H9 (cell line): ENCODE measurements at regions not wholly inside any gene's neighbourhood (a gene's known extent, or its start where the extent isn't known, plus 50 kb on each side); places are given as distances from the start of the nearest gene placed in this dataset.

Source experiments
- DNase-seq: peaks from one replicate; pipeline ENCODE4 v3.0.0-alpha.2; 2017
- H2AFZ ChIP-seq: one replicate; pipeline ENCODE4 v1.6.1; 2013; ENCODE audit warnings: mild to moderate bottlenecking, low read length, control low read depth, moderate library complexity
- H2AK5ac ChIP-seq: 2 replicates; pipeline ENCODE4 v1.6.1; 2013; ENCODE audit warnings: low read length, control low read depth, mixed read lengths; ENCODE audit not compliant: insufficient read length
- H2BK120ac ChIP-seq: one replicate; pipeline ENCODE4 v1.6.1; 2013; ENCODE audit warnings: low read depth, mild to moderate bottlenecking, low read length, control low read depth, inconsistent platforms; ENCODE audit not compliant: poor library complexity, severe bottlenecking
- H2BK12ac ChIP-seq: 2 replicates; pipeline ENCODE4 v1.6.1; 2013; ENCODE audit warnings: low read length, control low read depth, mixed read lengths, low read depth; ENCODE audit not compliant: insufficient read length
- H2BK15ac ChIP-seq: 2 replicates; pipeline ENCODE4 v1.6.1; 2013; ENCODE audit warnings: low read depth, low read length, control low read depth
- H2BK20ac ChIP-seq: one replicate; pipeline ENCODE4 v1.6.1; 2013; ENCODE audit warnings: low read depth, mild to moderate bottlenecking, low read length, control low read depth, inconsistent platforms; ENCODE audit not compliant: poor library complexity, severe bottlenecking
- H2BK5ac ChIP-seq: 2 replicates; pipeline ENCODE4 v1.6.1; 2013; ENCODE audit warnings: low read length, control low read depth, mixed read lengths; ENCODE audit not compliant: insufficient read length
- H3K14ac ChIP-seq: 2 replicates; pipeline ENCODE4 v1.6.1; 2013; ENCODE audit warnings: low read length, control low read depth; ENCODE audit not compliant: insufficient read depth
- H3K18ac ChIP-seq: 2 replicates; pipeline ENCODE4 v1.6.1; 2013; ENCODE audit warnings: low read depth, mild to moderate bottlenecking, mixed read lengths, low read length, control low read depth; ENCODE audit not compliant: insufficient read length
- H3K23ac ChIP-seq: 2 replicates; pipeline ENCODE4 v1.6.1; 2013; ENCODE audit warnings: low read length, control low read depth, mixed read lengths, low read depth; ENCODE audit not compliant: insufficient read length
- H3K23me2 ChIP-seq: 2 replicates; pipeline ENCODE4 v1.6.1; 2013; ENCODE audit warnings: low read depth, mild to moderate bottlenecking, mixed read lengths, low read length, control low read depth; ENCODE audit not compliant: insufficient read length, poor library complexity, severe bottlenecking
- H3K27ac ChIP-seq: 2 replicates; pipeline ENCODE4 v1.5.1; 2013; ENCODE audit warnings: low read length, control low read depth, mixed read lengths, low read depth; ENCODE audit not compliant: insufficient read length
- H3K27me3 ChIP-seq: 2 replicates; pipeline ENCODE4 v1.6.1; 2013; ENCODE audit warnings: low read length, control low read depth, inconsistent platforms; ENCODE audit not compliant: insufficient read depth
- H3K4ac ChIP-seq: 2 replicates; pipeline ENCODE4 v1.6.1; 2013; ENCODE audit warnings: low read depth, mild to moderate bottlenecking, control low read depth, inconsistent platforms, low read length, moderate library complexity
- H3K4me1 ChIP-seq: 2 replicates; pipeline ENCODE4 v1.6.1; 2013; ENCODE audit warnings: low read length, control low read depth, inconsistent platforms; ENCODE audit not compliant: insufficient read depth
- H3K4me2 ChIP-seq: 2 replicates; pipeline ENCODE4 v1.6.1; 2013; ENCODE audit warnings: low read length, control low read depth, mixed read lengths; ENCODE audit not compliant: insufficient read length, insufficient read depth
- H3K56ac ChIP-seq: 2 replicates; pipeline ENCODE4 v1.6.1; 2013; ENCODE audit warnings: low read depth, mild to moderate bottlenecking, mixed read lengths, low read length, control low read depth; ENCODE audit not compliant: insufficient read length
- H3K79me1 ChIP-seq: 2 replicates; pipeline ENCODE4 v1.6.1; 2013; ENCODE audit warnings: low read depth, mild to moderate bottlenecking, moderate library complexity, low read length, control low read depth, inconsistent platforms; ENCODE audit not compliant: insufficient read depth, poor library complexity, severe bottlenecking
- H3K79me2 ChIP-seq: 2 replicates; pipeline ENCODE4 v1.6.1; 2013; ENCODE audit warnings: low read length, control low read depth, inconsistent platforms; ENCODE audit not compliant: insufficient read depth
- H3K9ac ChIP-seq: 2 replicates; pipeline ENCODE4 v1.6.1; 2013; ENCODE audit warnings: low read length, control low read depth, mixed read lengths; ENCODE audit not compliant: insufficient read length; ENCODE audit errors: extremely low read depth
- H3K9me3 ChIP-seq: one replicate; pipeline ENCODE4 v1.6.1; 2013; ENCODE audit warnings: low read depth, low read length, inconsistent platforms; ENCODE audit not compliant: control insufficient read depth
- H3T11ph ChIP-seq: one replicate; pipeline ENCODE4 v1.6.1; 2013; ENCODE audit warnings: mild to moderate bottlenecking, low read length, control low read depth, inconsistent platforms
- H4K20me1 ChIP-seq: one replicate; pipeline ENCODE4 v1.6.1; 2013; ENCODE audit not compliant: control insufficient read depth, insufficient read length, insufficient read depth
- H4K5ac ChIP-seq: 2 replicates; pipeline ENCODE4 v1.6.1; 2013; ENCODE audit warnings: low read depth, mild to moderate bottlenecking, mixed read lengths, low read length, control low read depth; ENCODE audit not compliant: insufficient read length
- H4K8ac ChIP-seq: replicated peaks from 2 replicates; pipeline ENCODE4 v1.6.1; 2013; ENCODE audit warnings: low read length, control low read depth, mixed read lengths, low read depth; ENCODE audit not compliant: insufficient read length
- H4K91ac ChIP-seq: 2 replicates; pipeline ENCODE4 v1.6.1; 2013; ENCODE audit warnings: low read depth, mild to moderate bottlenecking, moderate library complexity, mixed read lengths, low read length, control low read depth; ENCODE audit not compliant: insufficient read length
- H3K27ac Mint-ChIP-seq, 3 experiments: 2 replicates in 2 of 3; 3 replicates in 1 of 3; pipeline ENCODE4 v1.8.0; 2020 to 2021; ENCODE audit warnings: mixed read lengths in 3 of 3, mild to moderate bottlenecking in 1 of 3, moderate library complexity in 1 of 3
- H3K27me3 Mint-ChIP-seq: 2 replicates; pipeline ENCODE4 v1.8.0; 2021; ENCODE audit warnings: low read depth, mild to moderate bottlenecking, moderate library complexity, mixed read lengths
- H3K36me3 Mint-ChIP-seq, 3 experiments: 2 replicates in 2 of 3; 3 replicates in 1 of 3; pipeline ENCODE4 v1.8.0; 2020 to 2021; ENCODE audit warnings: low read depth in 3 of 3, mixed read lengths in 3 of 3; ENCODE audit not compliant: insufficient read depth in 1 of 3
- H3K4me1 Mint-ChIP-seq, 2 experiments: 2 replicates each; pipeline ENCODE4 v1.8.0; 2020; ENCODE audit warnings: mixed read lengths in 2 of 2
- H3K4me3 Mint-ChIP-seq, 2 experiments: 2 replicates in 1 of 2; 3 replicates in 1 of 2; pipeline ENCODE4 v1.8.0; 2020 to 2021; ENCODE audit warnings: mild to moderate bottlenecking in 2 of 2, mixed read lengths in 2 of 2, moderate library complexity in 1 of 2
- H3K9me3 Mint-ChIP-seq, 2 experiments: 2 replicates in 1 of 2; 3 replicates in 1 of 2; pipeline ENCODE4 v1.8.0; 2020; ENCODE audit warnings: mild to moderate bottlenecking in 2 of 2, mixed read lengths in 2 of 2, moderate library complexity in 1 of 2
- WGBS: extraction: QIAGEN DNeasy Blood & Tissue Kit; methylation state at CpG from one replicate; pipeline ENCODE4 v1.1.7; 2013; ENCODE audit warnings: missing lambda C conversion rate, low lambda C conversion rate, mixed read lengths; ENCODE audit not compliant: insufficient read length; ENCODE audit errors: extremely low coverage; 5-methylcytosine and 5-hydroxymethylcytosine counted together
- TF ChIP-seq, protein P1 (sequence below): fragments of 200-600 bp; sonication (generic); conservative IDR thresholded peaks from 3 replicates; pipeline ENCODE4 v1.8.0; 2021; ENCODE audit warnings: antibody characterized with exemption, mild to moderate bottlenecking

DNA sequence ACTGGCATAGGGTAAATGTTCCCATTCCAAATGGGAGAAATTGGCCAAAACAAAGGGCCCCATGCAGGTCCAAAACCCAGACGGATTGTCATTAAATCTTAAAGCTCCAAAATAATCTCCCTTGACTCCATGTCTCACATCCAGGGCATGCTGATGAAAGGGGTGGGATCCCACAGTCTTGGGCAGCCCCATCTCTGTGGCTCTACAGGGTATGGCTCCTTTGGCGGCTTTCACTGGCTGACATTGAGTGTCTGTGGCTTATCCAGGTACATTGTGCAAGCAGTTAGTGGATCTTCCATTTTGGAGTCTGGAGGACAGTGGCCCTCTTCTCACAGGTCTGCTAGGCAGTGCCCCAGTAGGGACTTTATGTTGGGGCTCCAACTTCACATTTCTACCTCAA is 772.9 kb upstream of the INTU start:
- H2AK5ac ChIP-seq, result no peak overlapping the region
- no peak overlapping the region for H3T11ph ChIP-seq
- no peak overlapping the region for H3K27ac Mint-ChIP-seq
- no peaks in the 10 kb centered on the region for H3K4me1 ChIP-seq
- H3K4me3 Mint-ChIP-seq, result no peak overlapping the region
- H3K23ac ChIP-seq, result no peak overlapping the region
- H2AFZ ChIP-seq, result no peak overlapping the region
- H4K91ac ChIP-seq, result no peak overlapping the region
- no peak overlapping the region for H3K27ac ChIP-seq
- H4K8ac ChIP-seq, result no peak overlapping the region
- H3K23me2 ChIP-seq, result no peaks in the 10 kb centered on the region
- DNase-seq, result no peak
- no peaks in the 10 kb centered on the region for H3K4me1 Mint-ChIP-seq
- H3K9me3 ChIP-seq, result no peaks in the 10 kb centered on the region
- H3K79me2 ChIP-seq, result no peaks in the 10 kb centered on the region
- H3K9me3 Mint-ChIP-seq, result peaks cover 2 to 12% of the 10 kb centered on the region in 2 experiments; a peak in 2 of 5 replicates
- no peak overlapping the region for H2BK5ac ChIP-seq
- TF ChIP-seq, protein P1, sequence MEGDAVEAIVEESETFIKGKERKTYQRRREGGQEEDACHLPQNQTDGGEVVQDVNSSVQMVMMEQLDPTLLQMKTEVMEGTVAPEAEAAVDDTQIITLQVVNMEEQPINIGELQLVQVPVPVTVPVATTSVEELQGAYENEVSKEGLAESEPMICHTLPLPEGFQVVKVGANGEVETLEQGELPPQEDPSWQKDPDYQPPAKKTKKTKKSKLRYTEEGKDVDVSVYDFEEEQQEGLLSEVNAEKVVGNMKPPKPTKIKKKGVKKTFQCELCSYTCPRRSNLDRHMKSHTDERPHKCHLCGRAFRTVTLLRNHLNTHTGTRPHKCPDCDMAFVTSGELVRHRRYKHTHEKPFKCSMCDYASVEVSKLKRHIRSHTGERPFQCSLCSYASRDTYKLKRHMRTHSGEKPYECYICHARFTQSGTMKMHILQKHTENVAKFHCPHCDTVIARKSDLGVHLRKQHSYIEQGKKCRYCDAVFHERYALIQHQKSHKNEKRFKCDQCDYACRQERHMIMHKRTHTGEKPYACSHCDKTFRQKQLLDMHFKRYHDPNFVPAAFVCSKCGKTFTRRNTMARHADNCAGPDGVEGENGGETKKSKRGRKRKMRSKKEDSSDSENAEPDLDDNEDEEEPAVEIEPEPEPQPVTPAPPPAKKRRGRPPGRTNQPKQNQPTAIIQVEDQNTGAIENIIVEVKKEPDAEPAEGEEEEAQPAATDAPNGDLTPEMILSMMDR, result no peak
- no peak overlapping the region for H3K56ac ChIP-seq
- no peak overlapping the region for H3K4me2 ChIP-seq
- H3K4ac ChIP-seq, result no peak overlapping the region
- H4K5ac ChIP-seq, result no peak overlapping the region
- no peak overlapping the region for H2BK15ac ChIP-seq
- H3K14ac ChIP-seq, result no peak overlapping the region
- H4K20me1 ChIP-seq, result no peaks in the 10 kb centered on the region
- H2BK120ac ChIP-seq, result no peak overlapping the region
- no peaks in the 10 kb centered on the region; a peak in 1 of 7 replicates for H3K36me3 Mint-ChIP-seq
- H3K27me3 Mint-ChIP-seq, result no peaks in the 10 kb centered on the region
- H2BK12ac ChIP-seq, result no peak overlapping the region
- no peaks in the 10 kb centered on the region for H3K27me3 ChIP-seq
- WGBS, result no CpG with 5 or more reads among the region's 2 CpGs
- no peak overlapping the region for H2BK20ac ChIP-seq
- H3K18ac ChIP-seq, result no peak overlapping the region
- H3K9ac ChIP-seq, result no peak overlapping the region
- no peaks in the 10 kb centered on the region for H3K79me1 ChIP-seq
